Fibroblast of peridontal ligament (primary cell): ENCODE measurements at regions not wholly inside any gene's neighbourhood (a gene's known extent, or its start where the extent isn't known, plus 50 kb on each side); places are given as distances from the start of the nearest gene placed in this dataset.

Experiments
- DNase-seq: peaks from one replicate; pipeline ENCODE4 v3.0.0-alpha.2; 2010; ENCODE audit errors: extremely low read depth

GRCh38 chr22:48944433-48944750 lies 883.3 kb downstream of the BRD1 start:
- no peak for DNase-seq

- DNase-seq, result no peak
Measured at GRCh38 chr22:48943567-48944432, 883.9 kb downstream of the BRD1 start.

DNA sequence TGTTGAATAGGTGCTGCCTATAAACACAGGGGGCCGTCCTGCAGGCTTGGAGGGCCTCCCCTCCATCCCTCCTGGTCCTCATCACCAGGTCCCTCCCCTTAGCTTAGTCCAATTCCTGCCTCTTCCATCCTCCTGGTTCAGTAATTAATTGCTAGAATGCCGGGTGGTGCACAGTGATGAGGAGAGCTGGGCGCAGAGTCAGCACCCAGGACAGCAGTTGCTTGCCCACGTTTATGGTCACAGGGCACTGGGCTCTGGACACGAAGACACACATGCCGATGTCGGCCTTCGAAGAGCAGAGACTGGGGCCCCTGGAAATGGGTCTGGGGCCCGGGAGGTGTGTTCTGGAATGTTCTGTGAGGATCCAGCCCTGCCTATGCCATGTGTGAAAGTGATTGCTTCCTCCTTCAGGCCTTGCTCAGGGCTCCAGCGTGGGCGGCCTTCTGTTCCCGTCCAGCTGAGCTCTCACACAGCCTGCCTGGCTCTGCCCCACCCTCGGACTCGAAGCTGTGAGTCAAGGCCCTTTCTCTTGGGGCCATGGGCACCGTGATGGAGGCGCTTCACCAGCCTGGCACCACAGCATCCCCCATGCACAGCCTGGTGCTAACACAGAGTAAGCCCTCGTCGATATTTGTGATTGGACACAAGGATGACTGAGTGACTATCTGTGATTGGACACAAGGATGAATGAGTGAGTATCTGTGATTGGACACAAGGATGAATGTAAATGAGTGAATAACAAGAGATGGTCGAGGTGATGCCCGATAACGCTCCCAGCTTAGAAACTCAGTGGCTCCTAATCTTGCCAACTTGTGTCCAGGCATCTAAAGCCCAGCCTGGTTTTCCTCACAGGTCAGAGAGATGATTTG lies 884.7 kb downstream of the BRD1 start:
- no peak for DNase-seq

DNA sequence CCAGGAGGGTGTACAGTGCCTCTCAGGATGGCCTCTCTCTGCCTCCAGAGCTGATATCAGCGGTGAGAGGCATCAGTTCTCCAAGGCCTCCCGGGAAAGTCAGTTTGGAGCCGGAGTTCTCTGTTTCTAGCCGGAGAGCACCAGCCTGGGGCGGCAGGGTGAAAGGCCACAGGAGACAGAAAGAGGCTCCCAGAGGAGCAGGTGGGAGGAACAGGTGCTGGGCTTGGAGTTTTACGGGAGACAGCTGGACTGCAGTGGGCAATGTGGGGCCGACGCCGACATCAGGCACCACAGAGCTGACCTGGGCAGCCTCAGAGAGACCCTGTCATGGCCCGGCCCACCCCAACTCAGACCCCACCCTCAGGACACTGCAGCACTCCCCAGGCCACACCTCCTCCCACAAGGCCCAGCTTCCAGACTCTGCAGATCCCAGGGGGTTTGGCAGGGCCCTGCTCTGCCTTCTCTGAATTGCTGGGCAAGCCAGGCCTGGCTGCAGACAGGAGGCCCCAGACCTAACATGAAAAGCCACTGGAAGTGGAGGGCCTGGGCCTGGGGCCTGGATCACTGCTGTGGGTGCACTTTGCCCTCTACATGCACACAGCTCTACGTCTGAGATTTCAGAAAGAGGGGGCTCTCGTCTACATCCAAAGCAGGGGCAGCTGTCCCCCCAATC lies 885.6 kb downstream of the BRD1 start:
- no peak for DNase-seq

- DNase-seq, result no peak
Measured at GRCh38 chr22:48941033-48941902, 886.4 kb downstream of the BRD1 start.

DNA sequence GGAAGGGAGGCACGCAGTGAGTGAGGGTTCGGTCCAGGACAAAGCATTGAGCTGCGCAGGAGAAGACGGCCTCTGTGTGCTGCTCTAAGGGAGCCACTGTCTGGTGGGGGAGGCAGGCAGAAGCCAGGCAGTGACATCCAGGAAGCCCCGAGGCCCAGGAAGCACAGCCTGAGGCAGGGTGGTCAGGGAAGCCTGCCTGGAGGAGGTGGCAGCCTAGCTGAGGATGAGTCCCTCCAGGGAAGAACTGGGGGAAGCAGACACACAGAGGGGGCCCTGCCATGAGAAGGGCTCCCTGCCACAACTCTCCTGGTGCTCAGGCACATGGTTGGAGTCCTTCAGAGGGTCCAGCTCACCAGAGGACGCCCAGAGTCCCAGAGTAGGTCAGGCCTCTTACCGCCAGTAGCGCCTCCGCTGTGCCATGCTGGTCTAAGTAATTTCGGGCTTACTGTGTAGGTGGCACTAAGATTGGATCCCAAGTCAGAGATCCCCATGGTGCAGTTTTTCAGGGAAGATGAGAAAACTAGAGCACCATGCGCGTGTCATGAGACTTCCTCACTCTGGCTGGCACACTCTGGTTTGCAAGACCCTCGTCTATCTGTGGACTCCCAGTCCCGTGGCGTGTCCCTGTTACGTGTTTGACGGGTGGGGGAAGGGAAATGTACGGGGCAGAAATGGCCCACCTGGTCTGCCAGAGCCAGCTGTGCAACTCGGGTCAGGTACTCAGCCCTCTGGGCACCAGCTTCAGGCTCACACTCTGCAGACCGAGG lies 887.2 kb downstream of the BRD1 start:
- DNase-seq, result no peak

DNA sequence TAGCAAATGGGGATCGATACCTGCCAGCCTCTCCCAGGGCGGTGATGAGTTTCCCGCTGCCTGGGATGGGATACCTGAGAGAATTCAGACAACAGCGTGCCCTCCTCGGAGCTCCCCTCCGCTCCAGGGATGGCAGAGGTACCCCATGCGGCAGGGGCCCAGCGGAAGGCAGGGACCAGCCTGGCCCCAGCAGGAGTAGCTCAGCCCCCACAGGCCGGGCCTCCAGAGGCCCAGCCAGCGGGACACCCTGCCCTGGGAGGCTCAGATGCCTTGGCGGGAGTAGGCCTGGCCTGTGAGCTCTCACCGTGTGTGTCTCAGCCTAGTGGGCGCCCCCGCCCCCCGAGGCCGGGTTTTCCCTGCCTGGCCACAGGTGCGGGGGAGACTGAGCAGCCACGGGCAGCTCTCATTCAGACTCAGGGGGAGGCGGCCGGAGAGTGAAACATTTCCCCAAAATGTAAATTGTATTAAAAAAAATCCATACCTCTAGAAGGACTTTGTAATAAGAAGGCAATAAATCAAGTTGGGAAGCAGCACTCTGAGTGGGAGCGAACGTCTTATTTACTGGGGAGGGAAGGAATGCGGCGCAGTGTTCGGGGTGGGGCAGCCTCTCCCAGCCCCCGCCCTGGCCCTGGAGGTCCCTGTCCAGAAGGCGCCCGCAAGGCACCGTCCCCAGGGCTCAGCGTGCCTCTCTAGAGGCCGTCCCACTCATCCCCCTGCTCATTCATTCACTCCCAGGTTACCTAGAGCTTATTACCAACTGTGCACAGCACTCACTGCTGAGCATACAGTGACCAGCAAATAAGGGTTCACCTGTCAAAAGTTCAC lies 888.0 kb downstream of the BRD1 start:
- DNase-seq, result no peak

GRCh38 chr22:48938741-48939140 lies 888.9 kb downstream of the BRD1 start:
- no peak for DNase-seq

GRCh38 chr22:48937032-48937639 lies 890.5 kb downstream of the BRD1 start:
- DNase-seq, result no peak

DNA sequence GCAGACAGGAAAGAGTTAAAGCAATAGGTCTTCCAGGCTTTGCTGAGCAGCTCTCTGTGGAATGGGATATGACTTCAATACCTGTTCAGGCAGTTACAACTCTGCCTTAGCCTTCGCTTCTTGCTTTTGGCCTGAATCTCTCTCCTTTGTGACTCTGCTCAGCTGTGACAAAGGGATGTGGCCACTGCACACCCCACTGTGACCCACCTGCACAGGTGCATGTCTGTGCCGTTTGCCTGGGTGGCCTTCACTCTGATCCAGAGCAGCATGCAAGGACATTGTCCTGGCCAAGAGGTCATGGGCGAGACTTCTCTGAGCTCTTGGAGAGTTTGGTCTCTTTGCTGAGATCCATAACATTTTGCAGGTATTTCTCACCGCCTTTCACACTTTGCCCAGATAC lies 891.3 kb downstream of the BRD1 start:
- no peak for DNase-seq

DNA sequence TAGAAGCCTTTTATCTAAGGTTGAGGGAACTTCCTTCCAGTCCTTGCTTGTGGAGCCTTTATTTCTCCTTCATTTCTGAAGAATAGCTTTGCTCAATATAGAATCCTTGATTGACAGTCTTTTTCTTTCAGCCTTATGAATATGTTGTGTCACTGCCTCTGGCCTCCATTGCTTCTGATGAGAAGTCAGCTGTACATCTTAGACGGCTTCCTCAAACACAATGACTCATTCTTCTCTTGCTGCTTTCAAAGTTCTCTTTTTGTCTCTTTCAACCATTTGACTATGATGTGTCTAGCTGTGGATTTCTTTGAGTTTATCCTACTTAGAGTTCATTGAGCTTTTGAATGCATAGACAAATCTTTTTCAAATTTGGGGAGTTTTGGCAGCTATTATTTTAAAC lies 893.2 kb downstream of the BRD1 start:
- DNase-seq, result no peak

DNA sequence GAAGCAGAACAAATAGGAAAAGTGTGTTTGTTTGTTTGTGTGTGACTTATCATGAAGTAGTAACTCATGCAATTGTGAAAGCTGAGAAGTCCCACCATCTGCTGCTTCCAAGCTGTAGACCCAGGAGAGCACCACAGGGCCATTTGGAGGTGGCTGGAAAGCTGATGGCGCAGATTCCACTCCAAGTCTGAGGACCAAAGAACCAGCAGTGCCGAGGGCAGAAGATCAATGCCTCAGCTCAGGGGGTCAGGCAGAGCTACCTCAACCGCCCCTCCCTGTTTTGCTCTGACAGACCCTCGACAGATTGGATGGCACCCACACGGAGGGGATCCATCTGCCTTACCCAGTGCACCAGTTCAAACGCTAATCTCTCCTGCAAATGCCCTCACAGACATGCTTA lies 896.2 kb downstream of the BRD1 start:
- no peak for DNase-seq

- no peak for DNase-seq
Measured at GRCh38 chr22:48929276-48929790, 898.3 kb downstream of the BRD1 start.

DNA sequence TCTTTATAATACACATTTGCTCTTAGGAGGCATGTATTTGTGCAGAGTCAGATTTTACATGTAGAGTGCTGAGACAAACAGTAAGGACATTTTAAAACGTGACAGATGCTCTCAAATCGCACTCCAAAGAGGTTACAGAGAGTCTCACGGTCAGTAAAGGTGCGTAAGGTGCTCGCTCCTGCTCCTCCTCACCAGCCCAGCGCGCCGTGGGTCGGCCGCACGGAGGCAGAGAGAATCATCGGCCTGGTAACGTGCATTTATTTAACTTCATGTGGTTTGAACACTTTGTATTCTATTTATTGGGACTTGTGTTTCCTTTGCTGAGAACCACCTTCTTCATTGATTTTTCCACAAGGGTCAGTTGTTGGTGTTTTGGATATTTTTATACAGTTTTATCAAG lies 900.1 kb downstream of the BRD1 start:
- no peak for DNase-seq

GRCh38 chr22:48926643-48927042 lies 901.0 kb downstream of the BRD1 start:
- DNase-seq, result no peak

- no peak for DNase-seq
Measured at GRCh38 chr22:48926136-48926535, 901.5 kb downstream of the BRD1 start.

- no peak for DNase-seq
Measured at GRCh38 chr22:48925450-48925849, 902.2 kb downstream of the BRD1 start.

- no peak for DNase-seq
Measured at GRCh38 chr22:48923996-48924395, 903.7 kb downstream of the BRD1 start.

- no peak for DNase-seq
Measured at GRCh38 chr22:48923165-48923865, 904.4 kb downstream of the BRD1 start.
